Caki2 (cell line): ENCODE measurements at regions not wholly inside any gene's neighbourhood (a gene's known extent, or its start where the extent isn't known, plus 50 kb on each side); places are given as distances from the start of the nearest gene placed in this dataset.

ENCODE experiments used
- DNase-seq: peaks from one replicate; pipeline ENCODE4 v3.0.0-alpha.2; 2015; ENCODE audit warnings: low read depth
- in situ Hi-C: cut with HindIII; loops from 2 replicates; pipeline ENCODE4 v1.10.0; 2016; ENCODE audit warnings: low sequenced_read_pairs, low pct_unique_long_range_greater_than_20kb, mixed read lengths

GRCh38 chr14:22096514-22096895 lies 422.9 kb upstream of the OR4E1 start:
- in situ Hi-C loops, result no loop called here
- no peak for DNase-seq

DNA sequence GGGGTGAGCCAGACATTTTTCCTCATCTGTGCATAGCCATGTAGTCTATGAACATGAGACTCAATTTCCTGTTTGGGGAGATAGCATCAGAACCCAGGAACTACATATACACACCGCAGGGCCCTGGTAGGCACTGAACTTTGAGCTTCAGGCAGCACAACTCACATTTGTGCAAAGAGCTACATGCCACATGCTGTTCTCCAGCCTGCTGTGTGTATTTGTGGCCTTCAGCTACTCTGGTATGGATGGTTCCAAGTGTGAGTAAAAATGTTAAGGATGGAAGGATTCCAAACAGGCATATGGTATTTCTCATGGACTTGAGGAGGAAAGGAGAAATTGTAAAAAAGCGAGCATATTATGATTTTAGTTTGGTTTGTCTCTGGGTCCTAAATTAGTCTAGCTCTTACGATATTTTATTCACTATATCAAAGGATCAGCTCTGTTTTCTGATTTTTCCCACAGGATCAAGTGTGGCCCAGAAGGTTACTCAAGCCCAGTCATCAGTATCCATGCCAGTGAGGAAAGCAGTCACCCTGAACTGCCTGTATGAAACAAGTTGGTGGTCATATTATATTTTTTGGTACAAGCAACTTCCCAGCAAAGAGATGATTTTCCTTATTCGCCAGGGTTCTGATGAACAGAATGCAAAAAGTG lies 422.4 kb upstream of the OR4E1 start:
- in situ Hi-C loops, result no loop called here
- no peak for DNase-seq

GRCh38 chr14:22089940-22090339 lies 416.3 kb upstream of the OR4E1 start:
- in situ Hi-C loops, result no loop called here

GRCh38 chr14:22088614-22089342 lies 415.2 kb upstream of the OR4E1 start:
- in situ Hi-C loops, result no loop called here
- DNase-seq, result no peak

More at GRCh38 chr14:22089940-22090339, 416.3 kb upstream of the OR4E1 start:
- no peak for DNase-seq

DNA sequence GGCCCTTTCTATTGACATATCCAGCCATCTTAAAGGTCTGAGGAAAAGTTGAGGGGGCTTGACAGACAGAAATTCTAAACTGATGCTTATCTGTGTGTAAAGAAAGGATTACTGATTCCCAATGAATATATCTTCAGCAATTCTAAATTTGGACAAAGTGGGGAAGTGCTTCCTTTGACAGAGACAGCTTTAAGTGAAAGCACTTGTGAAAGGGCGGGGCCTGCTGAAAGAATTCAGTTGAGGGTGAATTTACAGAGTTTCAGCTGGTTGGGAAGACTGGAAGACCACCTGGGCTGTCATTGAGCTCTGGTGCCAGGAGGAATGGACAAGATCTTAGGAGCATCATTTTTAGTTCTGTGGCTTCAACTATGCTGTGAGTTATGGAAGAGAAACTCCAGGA lies 412.5 kb upstream of the OR4E1 start:
- no peak for DNase-seq
- in situ Hi-C loops, result no loop called here

DNA sequence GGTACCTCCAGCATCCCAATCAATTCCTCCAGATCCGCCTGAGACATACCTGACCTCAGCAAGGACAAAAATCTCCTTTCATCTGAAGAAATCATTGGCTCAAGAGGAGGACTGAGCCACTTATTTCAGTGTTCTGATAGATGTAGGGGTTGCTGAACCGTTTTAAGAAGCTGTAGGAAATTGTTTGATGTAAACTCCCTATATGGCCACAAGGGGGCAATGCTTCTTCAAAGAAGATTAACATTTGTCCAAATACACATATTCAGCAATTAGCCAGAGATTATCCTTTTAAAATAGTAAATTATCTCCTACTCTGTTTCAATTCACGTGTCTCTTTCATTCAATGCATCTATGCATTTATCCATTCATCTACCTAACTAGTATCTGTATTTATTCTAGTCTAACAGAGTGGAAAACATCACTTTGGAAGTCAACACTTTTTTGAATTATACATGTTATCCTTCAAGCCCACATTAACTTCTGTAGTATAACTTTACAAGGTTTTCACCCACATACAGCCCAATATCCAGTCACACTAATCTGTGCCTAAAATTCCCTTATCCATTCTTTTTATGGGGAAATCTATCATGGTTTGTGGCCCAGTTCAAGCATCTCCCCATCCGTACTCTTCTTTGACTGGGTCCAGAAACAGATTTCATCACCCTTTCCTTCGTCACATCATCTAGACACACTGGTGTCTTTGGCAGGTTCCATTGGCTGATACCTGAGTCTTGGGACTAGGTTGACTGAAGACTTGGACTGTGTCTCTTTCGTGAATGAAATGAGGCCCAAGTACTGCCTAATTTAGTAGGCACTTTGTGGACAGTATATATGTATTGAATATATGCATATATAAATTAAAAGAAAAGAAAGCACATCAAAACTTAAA lies 411.0 kb upstream of the OR4E1 start:
- DNase-seq, result peak; percentile 21
- in situ Hi-C loops, result no loop called here

- DNase-seq, result no peak
- in situ Hi-C loops, result no loop called here
These were observed 407.7 kb upstream of the OR4E1 start for GRCh38 chr14:22081337-22081736.

- in situ Hi-C loops, result no loop called here
- DNase-seq, result no peak
These were observed 406.1 kb upstream of the OR4E1 start for GRCh38 chr14:22079766-22080165.

- no peak for DNase-seq
- in situ Hi-C loops, result no loop called here
These were observed 400.2 kb upstream of the OR4E1 start for GRCh38 chr14:22073801-22074200.

DNA sequence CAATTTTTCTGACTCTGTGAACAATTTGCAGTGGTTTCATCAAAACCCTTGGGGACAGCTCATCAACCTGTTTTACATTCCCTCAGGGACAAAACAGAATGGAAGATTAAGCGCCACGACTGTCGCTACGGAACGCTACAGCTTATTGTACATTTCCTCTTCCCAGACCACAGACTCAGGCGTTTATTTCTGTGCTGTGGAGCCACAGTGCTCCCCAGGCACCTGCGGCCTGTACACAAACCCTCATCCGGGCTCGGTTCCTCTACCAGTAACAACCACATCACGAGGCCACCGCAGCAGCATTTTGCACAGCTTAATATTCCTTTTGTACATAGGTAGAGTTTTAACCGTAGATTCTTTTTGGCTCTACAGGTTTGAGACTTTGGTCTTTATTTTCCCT lies 397.4 kb upstream of the OR4E1 start:
- DNase-seq, result no peak
- in situ Hi-C loops, result no loop called here

DNA sequence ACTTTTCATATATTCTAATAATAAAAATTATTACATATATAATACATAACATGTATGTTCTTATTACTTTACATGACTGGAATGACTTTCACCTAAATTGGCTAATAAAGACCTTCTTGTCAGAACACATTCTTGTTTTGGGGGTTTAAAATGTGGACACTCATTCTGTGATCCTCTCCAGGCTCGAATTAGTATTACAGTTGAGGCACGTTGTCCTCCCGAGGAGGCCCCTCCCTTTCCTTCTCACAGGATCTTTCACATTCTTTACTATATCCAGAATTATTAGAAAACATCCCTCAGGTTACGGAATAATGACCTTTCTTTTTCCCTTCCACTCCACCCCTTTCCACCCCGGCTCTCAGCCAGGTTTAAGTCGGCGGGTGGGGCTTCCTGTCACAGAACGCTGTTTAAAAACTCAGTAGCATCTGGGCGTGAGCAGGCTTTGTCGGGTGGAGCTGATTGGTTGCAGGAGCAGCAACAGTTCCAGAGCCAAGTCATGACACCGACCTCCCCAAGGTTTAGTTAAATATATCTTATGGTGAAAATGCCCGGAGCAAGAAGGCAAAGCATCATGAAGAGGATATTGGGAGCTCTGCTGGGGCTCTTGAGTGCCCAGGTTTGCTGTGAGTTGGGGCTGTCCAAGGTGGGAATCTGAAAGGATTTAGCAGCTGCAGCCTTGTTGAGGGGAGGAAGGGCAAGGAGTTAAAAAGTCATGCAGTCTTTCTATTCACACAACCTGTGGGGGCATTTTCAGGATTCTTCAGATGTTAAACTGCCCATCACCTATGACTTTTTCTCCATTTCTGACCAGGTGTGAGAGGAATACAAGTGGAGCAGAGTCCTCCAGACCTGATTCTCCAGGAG lies 396.7 kb upstream of the OR4E1 start:
- DNase-seq, result no peak
- in situ Hi-C loops, result no loop called here

GRCh38 chr14:22065347-22065746 lies 391.7 kb upstream of the OR4E1 start:
- in situ Hi-C loops, result no loop called here
- no peak for DNase-seq

- DNase-seq, result no peak
- in situ Hi-C loops, result no loop called here
These were observed 385.6 kb upstream of the OR4E1 start for GRCh38 chr14:22059201-22059600.

DNA sequence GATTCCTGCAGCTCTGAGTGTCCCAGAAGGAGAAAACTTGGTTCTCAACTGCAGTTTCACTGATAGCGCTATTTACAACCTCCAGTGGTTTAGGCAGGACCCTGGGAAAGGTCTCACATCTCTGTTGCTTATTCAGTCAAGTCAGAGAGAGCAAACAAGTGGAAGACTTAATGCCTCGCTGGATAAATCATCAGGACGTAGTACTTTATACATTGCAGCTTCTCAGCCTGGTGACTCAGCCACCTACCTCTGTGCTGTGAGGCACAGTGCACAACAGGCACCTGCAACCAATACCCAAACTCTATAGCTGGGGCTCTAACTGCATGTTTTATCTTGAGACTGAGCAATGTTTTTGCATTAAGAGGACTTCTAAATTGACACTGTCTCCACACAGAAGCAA lies 379.2 kb upstream of the OR4E1 start:
- in situ Hi-C loops, result no loop called here
- DNase-seq, result peak; percentile 1

DNA sequence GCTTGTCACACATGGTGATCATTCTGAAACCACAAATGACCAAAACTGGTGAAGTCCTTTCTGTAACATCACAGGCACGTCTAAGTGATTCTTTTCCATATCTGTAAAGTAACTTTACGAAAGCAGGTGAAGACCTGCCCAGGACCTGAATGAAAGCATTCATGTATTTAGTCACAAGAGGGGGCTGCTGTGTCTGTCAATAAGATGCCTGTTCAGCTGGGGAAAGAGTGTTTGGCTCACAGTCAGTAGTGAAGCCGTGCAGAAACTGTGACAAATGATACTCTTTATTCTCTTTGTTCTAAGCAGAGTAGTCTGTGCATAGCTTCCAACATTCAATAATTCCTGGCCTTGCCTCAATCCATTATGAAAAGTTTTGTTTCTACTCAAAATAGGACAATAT lies 373.5 kb upstream of the OR4E1 start:
- in situ Hi-C loops, result no loop called here
- peak; percentile 2 for DNase-seq

DNA sequence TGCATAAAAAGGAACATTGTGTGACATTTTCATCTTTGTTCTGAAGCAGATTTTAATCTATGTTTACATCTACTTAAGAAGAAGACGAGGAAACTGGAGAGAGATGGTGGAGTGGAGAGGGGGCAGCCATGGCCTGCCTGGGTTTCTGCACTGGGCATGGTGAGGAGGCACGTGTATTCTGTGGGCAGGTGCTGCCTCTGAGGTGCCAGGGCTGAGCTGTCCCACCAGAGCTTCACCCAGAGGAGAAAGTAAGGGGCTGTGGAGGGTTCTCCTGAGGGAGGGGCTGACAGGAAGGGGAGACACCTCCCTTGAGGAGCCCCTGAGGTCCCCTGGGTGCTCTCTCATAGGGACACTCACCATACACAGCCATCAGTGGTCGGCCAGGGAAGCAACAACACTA lies 372.4 kb upstream of the OR4E1 start:
- in situ Hi-C loops, result no loop called here
- no peak for DNase-seq

- in situ Hi-C loops, result no loop called here
- DNase-seq, result no peak
These were observed 370.6 kb upstream of the OR4E1 start for GRCh38 chr14:22044193-22044592.

DNA sequence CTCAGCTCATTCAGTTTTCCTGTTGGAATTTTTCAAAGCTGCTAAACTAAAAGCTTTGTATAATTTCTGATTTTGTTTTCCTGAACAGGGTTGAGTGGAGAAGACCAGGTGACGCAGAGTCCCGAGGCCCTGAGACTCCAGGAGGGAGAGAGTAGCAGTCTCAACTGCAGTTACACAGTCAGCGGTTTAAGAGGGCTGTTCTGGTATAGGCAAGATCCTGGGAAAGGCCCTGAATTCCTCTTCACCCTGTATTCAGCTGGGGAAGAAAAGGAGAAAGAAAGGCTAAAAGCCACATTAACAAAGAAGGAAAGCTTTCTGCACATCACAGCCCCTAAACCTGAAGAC lies 367.1 kb upstream of the OR4E1 start:
- in situ Hi-C loops, result no loop called here
- no peak for DNase-seq
